HEK293 (cell line): ENCODE measurements at regions not wholly inside any gene's neighbourhood (a gene's known extent, or its start where the extent isn't known, plus 50 kb on each side); places are given as distances from the start of the nearest gene placed in this dataset.

Source experiments
- BCL11A ChIP-seq: fragments of 450-650 bp; formaldehyde crosslinking; IDR thresholded peaks from 2 replicates; pipeline ENCODE4 v1.5.1; 2016; ENCODE audit warnings: low read depth, missing biosample characterization, missing genetic modification characterization
- BCL6B ChIP-seq: fragments of 450-650 bp; formaldehyde crosslinking; IDR thresholded peaks from 2 replicates; pipeline ENCODE4 v1.5.1; 2017; ENCODE audit warnings: missing biosample characterization, missing genetic modification characterization
- KLF1 ChIP-seq: fragments of 450-650 bp; formaldehyde crosslinking; IDR thresholded peaks from 2 replicates; pipeline ENCODE4 v1.5.1; 2016; ENCODE audit warnings: missing biosample characterization, missing genetic modification characterization
- KLF16 ChIP-seq: fragments of 450-650 bp; formaldehyde crosslinking; IDR thresholded peaks from 2 replicates; pipeline ENCODE4 v1.5.1; 2017; ENCODE audit warnings: missing biosample characterization, missing genetic modification characterization
- KLF17 ChIP-seq: fragments of 450-650 bp; formaldehyde crosslinking; IDR thresholded peaks from 2 replicates; pipeline ENCODE4 v1.5.1; 2016; ENCODE audit warnings: missing biosample characterization, missing genetic modification characterization
- MEIS1 ChIP-seq: sonication (generic); formaldehyde crosslinking; IDR thresholded peaks from 2 replicates; pipeline ENCODE4 v1.8.1; 2022; ENCODE audit warnings: missing genetic modification reagents, mild to moderate bottlenecking, borderline replicate concordance
- TCF7L2 ChIP-seq: IDR thresholded peaks from 2 replicates; pipeline ENCODE4 v1.6.1; 2011; ENCODE audit warnings: low read depth, mild to moderate bottlenecking, inconsistent platforms, low read length, moderate library complexity, borderline replicate concordance
- ZBTB1 ChIP-seq: fragments of 450-650 bp; formaldehyde crosslinking; IDR thresholded peaks from 2 replicates; pipeline ENCODE4 v1.5.1; 2016; ENCODE audit warnings: missing biosample characterization, missing genetic modification characterization
- ZBTB17 ChIP-seq: fragments of 450-650 bp; formaldehyde crosslinking; IDR thresholded peaks from 2 replicates; pipeline ENCODE4 v1.5.1; 2016; ENCODE audit warnings: missing biosample characterization, missing genetic modification characterization
- ZBTB26 ChIP-seq: fragments of 450-650 bp; formaldehyde crosslinking; optimal IDR thresholded peaks from 2 replicates; pipeline ENCODE3; 2016; ENCODE audit warnings: missing biosample characterization, mild to moderate bottlenecking, missing genetic modification characterization
- ZBTB48 ChIP-seq: fragments of 450-650 bp; formaldehyde crosslinking; IDR thresholded peaks from 2 replicates; pipeline ENCODE4 v1.5.1; 2016; ENCODE audit warnings: missing biosample characterization, missing genetic modification characterization
- ZBTB7A ChIP-seq: fragments of 450-650 bp; formaldehyde crosslinking; IDR thresholded peaks from 2 replicates; pipeline ENCODE4 v1.5.1; 2016; ENCODE audit warnings: low read depth, missing biosample characterization, missing genetic modification characterization
- ZFHX2 ChIP-seq: fragments of 450-650 bp; formaldehyde crosslinking; conservative IDR thresholded peaks from 2 replicates; pipeline ENCODE4 v1.5.1; 2016; ENCODE audit warnings: missing biosample characterization, missing genetic modification characterization
- ZFP69B ChIP-seq: fragments of 450-650 bp; formaldehyde crosslinking; IDR thresholded peaks from 2 replicates; pipeline ENCODE4 v1.5.1; 2016; ENCODE audit warnings: missing biosample characterization, missing genetic modification characterization
- ZIC2 ChIP-seq: fragments of 450-650 bp; formaldehyde crosslinking; IDR thresholded peaks from 2 replicates; pipeline ENCODE4 v1.5.1; 2016; ENCODE audit warnings: missing biosample characterization, missing genetic modification characterization
- ZNF138 ChIP-seq: fragments of 450-650 bp; formaldehyde crosslinking; IDR thresholded peaks from 2 replicates; pipeline ENCODE4 v1.5.1; 2016; ENCODE audit warnings: missing biosample characterization, missing genetic modification characterization, borderline replicate concordance
- ZNF155 ChIP-seq: fragments of 450-650 bp; formaldehyde crosslinking; IDR thresholded peaks from 2 replicates; pipeline ENCODE4 v1.5.1; 2016; ENCODE audit warnings: missing biosample characterization, missing genetic modification characterization
- ZNF157 ChIP-seq: fragments of 450-650 bp; formaldehyde crosslinking; IDR thresholded peaks from 2 replicates; pipeline ENCODE4 v1.5.1; 2016; ENCODE audit warnings: missing biosample characterization, missing genetic modification characterization
- ZNF169 ChIP-seq: fragments of 450-650 bp; formaldehyde crosslinking; IDR thresholded peaks from 2 replicates; pipeline ENCODE4 v1.5.1; 2016; ENCODE audit warnings: missing biosample characterization, missing genetic modification characterization
- ZNF184 ChIP-seq: fragments of 450-650 bp; IDR thresholded peaks from 2 replicates; pipeline ENCODE4 v1.5.1; 2018; ENCODE audit warnings: missing biosample characterization, mild to moderate bottlenecking, missing genetic modification characterization
- ZNF274 ChIP-seq, 2 experiments: fragments of 200-500 bp in 1 of 2; fragments of 450-650 bp in 1 of 2; sonication (Bioruptor generic) in 1 of 2; formaldehyde crosslinking in 1 of 2; IDR thresholded peaks; 2 replicates each; pipeline versions ENCODE4 v1.5.1 to v1.6.1; 2014 to 2016; ENCODE audit warnings: borderline replicate concordance in 1 of 2, inconsistent platforms in 1 of 2, low read length in 1 of 2, missing biosample characterization in 1 of 2, missing genetic modification characterization in 1 of 2
- ZNF341 ChIP-seq: fragments of 450-650 bp; formaldehyde crosslinking; IDR thresholded peaks from 2 replicates; pipeline ENCODE4; 2016; ENCODE audit warnings: low read depth, missing biosample characterization, missing genetic modification characterization
- ZNF362 ChIP-seq: fragments of 450-650 bp; formaldehyde crosslinking; IDR thresholded peaks from 2 replicates; pipeline ENCODE4 v1.5.1; 2016; ENCODE audit warnings: missing biosample characterization, missing genetic modification characterization
- ZNF404 ChIP-seq: fragments of 450-650 bp; formaldehyde crosslinking; IDR thresholded peaks from 2 replicates; pipeline ENCODE4 v1.5.1; 2017; ENCODE audit warnings: missing biosample characterization, missing genetic modification characterization
- ZNF433 ChIP-seq: fragments of 450-650 bp; formaldehyde crosslinking; IDR thresholded peaks from 2 replicates; pipeline ENCODE4 v1.5.1; 2016; ENCODE audit warnings: missing biosample characterization, missing genetic modification characterization, low read depth
- ZNF488 ChIP-seq: fragments of 450-650 bp; formaldehyde crosslinking; IDR thresholded peaks from 2 replicates; pipeline ENCODE4 v1.5.1; 2016; ENCODE audit warnings: missing biosample characterization, missing genetic modification characterization
- ZNF549 ChIP-seq: fragments of 450-650 bp; IDR thresholded peaks from 2 replicates; pipeline ENCODE4 v1.5.1; 2018; ENCODE audit warnings: missing biosample characterization, missing genetic modification characterization, mild to moderate bottlenecking, inconsistent platforms, moderate library complexity
- ZNF560 ChIP-seq: fragments of 450-650 bp; formaldehyde crosslinking; IDR thresholded peaks from 2 replicates; pipeline ENCODE4 v1.5.1; 2017; ENCODE audit warnings: missing biosample characterization, missing genetic modification characterization, borderline replicate concordance
- ZNF561 ChIP-seq: fragments of 450-650 bp; IDR thresholded peaks from 2 replicates; pipeline ENCODE4 v1.5.1; 2018; ENCODE audit warnings: missing biosample characterization, missing genetic modification characterization, borderline replicate concordance
- ZNF596 ChIP-seq: fragments of 450-650 bp; IDR thresholded peaks from 2 replicates; pipeline ENCODE4 v1.5.0; 2018; ENCODE audit warnings: missing biosample characterization, mild to moderate bottlenecking, missing genetic modification characterization, moderate library complexity
- ZNF623 ChIP-seq: fragments of 450-650 bp; formaldehyde crosslinking; IDR thresholded peaks from 2 replicates; pipeline ENCODE4 v1.5.1; 2016; ENCODE audit warnings: missing biosample characterization, missing genetic modification characterization
- ZNF639 ChIP-seq: fragments of 450-650 bp; formaldehyde crosslinking; IDR thresholded peaks from 2 replicates; pipeline ENCODE4 v1.5.1; 2016; ENCODE audit warnings: missing biosample characterization, missing genetic modification characterization
- ZNF777 ChIP-seq: fragments of 450-650 bp; formaldehyde crosslinking; IDR thresholded peaks from 2 replicates; pipeline ENCODE4 v1.5.1; 2017; ENCODE audit warnings: missing biosample characterization, missing genetic modification characterization, borderline replicate concordance

GRCh38 chr1:232511172-232511571 is 118.8 kb downstream of the SIPA1L2 start (continued):
- no peak for TF ChIP-seq ZNF362 (tag by site-specific recombination)
- TF ChIP-seq ZNF549, result no peak
- no peak for TF ChIP-seq ZNF623 (tag by site-specific recombination)
- TF ChIP-seq ZNF138 (tag by site-specific recombination), result no peak
- no peak for TF ChIP-seq ZNF777 (tag by site-specific recombination)
- TF ChIP-seq ZBTB48, result no peak
- TF ChIP-seq ZFHX2, result no peak
- 0 out of 2 replicates have a peak, but pooled peaks have one; percentile 19 for TF ChIP-seq ZNF488 (tag by site-specific recombination)
- no peak for TF ChIP-seq ZBTB7A (tag by site-specific recombination)
- TF ChIP-seq ZBTB17 (tag by site-specific recombination), result peak; percentile 73; the same call in 1 of the 2 replicates
- TF ChIP-seq ZNF341 (tag by site-specific recombination), result no peak
- TF ChIP-seq ZFP69B (tag by site-specific recombination), result peak; percentile 69; the same call in 1 of the 2 replicates
- TF ChIP-seq ZNF274 (IDR thresholded peaks at IDR 0.05; ENCODE audit: low read length), result no peak
- no peak for TF ChIP-seq ZNF274 (tag by site-specific recombination; IDR thresholded peaks at IDR 0.05; ENCODE audit: borderline replicate concordance)
- no peak for TF ChIP-seq ZBTB1 (tag by site-specific recombination)
- no peak for TF ChIP-seq ZNF596
- no peak for TF ChIP-seq MEIS1 (CRISPR knock-in tag)
- TF ChIP-seq ZIC2 (tag by site-specific recombination), result peak; percentile 48
- TF ChIP-seq ZNF561 (tag by site-specific recombination), result no peak
- peak; percentile 68; the same call in 1 of the 2 replicates for TF ChIP-seq ZNF184 (tag by site-specific recombination)
- TF ChIP-seq KLF16 (tag by site-specific recombination), result peak; percentile 50
- no peak for TF ChIP-seq TCF7L2
- TF ChIP-seq ZNF169, result no peak
- no peak for TF ChIP-seq KLF17
- TF ChIP-seq ZNF404 (tag by site-specific recombination), result 0 out of 2 replicates have a peak, but pooled peaks have one; percentile 74
- TF ChIP-seq ZNF155 (tag by site-specific recombination), result no peak
- no peak for TF ChIP-seq ZNF433 (tag by site-specific recombination)
- TF ChIP-seq BCL11A, result no peak
- no peak for TF ChIP-seq KLF1
- no peak for TF ChIP-seq ZBTB26 (tag by site-specific recombination)
- no peak for TF ChIP-seq ZNF157
- TF ChIP-seq ZNF560 (tag by site-specific recombination), result no peak
- 0 out of 2 replicates have a peak, but pooled peaks have one; percentile 14 for TF ChIP-seq BCL6B (tag by site-specific recombination)
- peak; percentile 30; the same call in 1 of the 2 replicates for TF ChIP-seq ZNF639 (tag by site-specific recombination)
